ENCODE measurements at regions not wholly inside any gene's neighbourhood (a gene's known extent, or its start where the extent isn't known, plus 50 kb on each side); places are given as distances from the start of the nearest gene placed in this dataset.
A peak's percentile ranks its signal among the peaks of the same experiment; 100 is the strongest.
"Not testable (repeated sequence)": the region's sequence is repeated elsewhere in the genome, so short reads cannot be mapped to it uniquely, and the experiment has no call there.

DNA sequence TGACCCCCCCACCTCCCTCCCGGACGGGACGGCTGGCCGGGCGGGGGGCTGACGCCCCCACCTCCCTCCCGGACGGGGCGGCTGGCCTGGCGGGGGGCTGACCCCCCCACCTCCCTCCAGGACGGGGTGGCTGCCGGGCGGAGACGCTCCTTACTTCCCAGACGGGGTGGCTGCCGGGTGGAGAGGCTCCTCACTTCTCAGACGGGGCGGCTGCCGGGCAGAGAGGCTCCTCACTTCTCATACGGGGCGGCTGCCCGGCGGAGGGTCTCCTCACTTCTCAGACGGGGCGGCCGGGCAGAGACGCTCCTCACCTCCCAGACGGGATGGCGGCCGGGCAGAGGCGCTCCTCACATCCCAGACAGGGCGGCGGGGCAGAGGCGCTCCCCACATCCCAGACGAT lies 84.7 kb downstream of the OR2B2 start:
- not testable (repeated sequence) for ATAC-seq

DNA sequence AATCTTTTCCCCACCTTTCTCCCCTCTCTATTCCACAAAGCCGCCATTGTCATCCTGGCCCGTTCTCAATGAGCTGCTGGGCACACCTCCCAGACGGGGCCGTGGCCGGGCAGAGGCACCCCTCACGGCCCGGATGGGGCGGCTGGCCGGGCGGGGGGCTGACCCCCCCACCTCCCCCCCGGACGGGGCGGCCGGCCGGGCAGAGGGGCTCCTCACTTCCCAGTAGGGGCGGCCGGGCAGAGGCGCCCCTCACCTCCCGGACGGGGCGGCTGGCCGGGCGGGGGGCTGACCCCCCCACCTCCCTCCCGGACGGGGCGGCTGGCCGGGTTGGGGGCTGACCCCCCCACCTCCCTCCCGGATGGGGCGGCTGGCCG lies 85.6 kb downstream of the OR2B2 start:
- H3K4me1 ChIP-seq; DNase-seq (ENCODE audit: low read depth in 1 of 2, low spot score in 1 of 2); CTCF ChIA-PET; ATAC-seq; FAIRE-seq; H3K9me3 ChIP-seq; H3K4me3 ChIP-seq; POLR2A ChIA-PET: not testable (repeated sequence)
- Histone ChIP-seq H3K4me2 (peak overlapping the region; percentile 33; the same call in 1 of the 3 replicates), H3K27ac (peak overlapping the region in 1 of 2 experiments; percentile 80; a peak in 2 of 6 replicates)
- WGBS (ENCODE audit: missing lambda C conversion rate) = 32% methylated on average over 3 of the region's 30 CpGs

More for the DNA sequence above, 84.7 kb downstream of the OR2B2 start:
- H3K4me2 ChIP-seq; POLR2A ChIA-PET; H3K9me3 ChIP-seq; H3K4me1 ChIP-seq; FAIRE-seq; CTCF ChIA-PET; DNase-seq (ENCODE audit: low read depth in 1 of 2, low spot score in 1 of 2); H3K4me3 ChIP-seq: not testable (repeated sequence)
- WGBS (ENCODE audit: missing lambda C conversion rate) = no CpG with 5 or more reads among the region's 35 CpGs
- peak overlapping the region in 1 of 2 experiments; percentile 65; a peak in 3 of 6 replicates for H3K27ac ChIP-seq

DNA sequence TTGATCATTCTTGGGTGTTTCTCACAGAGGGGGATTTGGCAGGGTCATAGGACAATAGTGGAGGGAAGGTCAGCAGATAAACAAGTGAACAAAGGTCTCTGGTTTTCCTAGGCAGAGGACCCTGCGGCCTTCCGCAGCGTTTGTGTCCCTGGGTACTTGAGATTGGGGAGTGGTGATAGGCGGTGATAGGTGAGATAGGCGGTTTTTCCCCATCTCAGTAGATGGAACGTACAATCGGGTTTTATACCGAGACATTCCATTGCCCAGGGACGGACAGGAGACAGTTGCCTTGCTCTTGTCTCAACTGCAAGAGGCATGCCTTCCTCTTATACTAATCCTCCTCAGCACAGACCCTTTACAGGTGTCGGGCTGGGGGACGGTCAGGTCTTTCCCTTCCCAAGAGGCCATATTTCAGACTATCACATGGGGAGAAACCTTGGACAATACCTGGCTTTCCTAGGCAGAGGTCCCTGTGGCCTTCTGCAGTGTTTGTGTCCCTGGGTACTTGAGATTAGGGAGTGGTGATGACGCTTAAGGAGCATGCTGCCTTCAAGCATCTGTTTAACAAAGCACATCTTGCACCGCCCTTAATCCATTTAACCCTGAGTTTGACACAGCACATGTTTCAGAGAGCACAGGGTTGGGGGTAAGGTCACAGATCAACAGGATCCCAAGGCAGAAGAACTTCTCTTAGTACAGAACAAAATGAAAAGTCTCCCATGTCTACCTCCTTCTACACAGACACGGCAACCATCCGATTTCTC lies 86.2 kb downstream of the OR2B2 start:
- Histone ChIP-seq H3K4me3 (0 out of 3 replicates have a peak overlapping the region, but pooled peaks have one; percentile 45), H3K27ac (peak overlapping the region; percentile 66 to 85; a peak in 4 of 6 replicates), H3K4me2 (peak overlapping the region; percentile 64)
- DNase-seq (ENCODE audit: low read depth in 1 of 2, low spot score in 1 of 2); POLR2A ChIA-PET; H3K4me1 ChIP-seq; ATAC-seq; FAIRE-seq; H3K9me3 ChIP-seq: not testable (repeated sequence)
- 52% methylated on average over 15 of the region's 15 CpGs for WGBS (ENCODE audit: missing lambda C conversion rate)
- CTCF ChIA-PET = interaction anchor here (1.4 to 1.5 kb wide), 2 partner anchors 64 to 69 kb away, joined by 4 read pairs; a partner anchor contains a TSS

DNA sequence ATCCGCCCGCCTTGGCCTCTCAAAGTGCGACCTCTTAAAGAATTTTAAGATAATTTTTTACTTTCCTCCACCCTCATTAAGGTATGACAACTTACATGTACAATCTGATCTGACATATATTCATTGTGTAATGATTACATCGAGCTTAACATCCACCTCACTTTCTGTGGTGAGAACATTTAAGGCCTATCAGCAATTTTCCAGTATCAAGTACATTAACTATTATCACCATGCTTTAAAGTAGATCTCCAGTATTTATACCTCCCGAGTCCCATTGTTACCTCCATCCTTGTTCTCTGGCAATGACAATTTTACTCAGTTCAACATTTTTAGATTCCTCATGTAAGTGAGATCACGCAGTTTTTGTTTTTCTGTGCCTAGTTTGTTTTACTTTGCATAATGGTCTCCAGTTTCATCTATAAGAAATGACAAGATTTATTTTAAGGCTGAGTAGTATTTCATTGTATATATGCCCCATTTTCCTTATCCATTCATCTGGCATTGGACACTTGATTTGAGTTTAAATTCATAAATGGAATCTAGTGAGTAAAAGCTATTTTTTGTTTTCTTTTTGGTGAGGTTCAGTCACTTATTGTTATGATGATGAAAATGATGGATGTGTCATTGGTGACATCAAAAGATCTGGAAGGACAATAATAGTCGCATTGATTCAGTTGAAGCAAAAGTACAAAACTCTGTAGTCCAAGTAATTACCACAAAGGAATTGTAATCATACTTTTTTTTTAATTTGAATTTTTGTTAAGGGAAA lies 87.0 kb downstream of the OR2B2 start:
- peak overlapping the region; percentile 66 to 85 for H3K27ac ChIP-seq
- CTCF ChIA-PET = interaction anchor here (1.4 to 1.5 kb wide), 2 partner anchors 65 to 70 kb away, joined by 4 read pairs; a partner anchor contains a TSS
- ATAC-seq = peak in 1 of 2 experiments; percentile 10; a peak in 2 of 6 replicates

DNA sequence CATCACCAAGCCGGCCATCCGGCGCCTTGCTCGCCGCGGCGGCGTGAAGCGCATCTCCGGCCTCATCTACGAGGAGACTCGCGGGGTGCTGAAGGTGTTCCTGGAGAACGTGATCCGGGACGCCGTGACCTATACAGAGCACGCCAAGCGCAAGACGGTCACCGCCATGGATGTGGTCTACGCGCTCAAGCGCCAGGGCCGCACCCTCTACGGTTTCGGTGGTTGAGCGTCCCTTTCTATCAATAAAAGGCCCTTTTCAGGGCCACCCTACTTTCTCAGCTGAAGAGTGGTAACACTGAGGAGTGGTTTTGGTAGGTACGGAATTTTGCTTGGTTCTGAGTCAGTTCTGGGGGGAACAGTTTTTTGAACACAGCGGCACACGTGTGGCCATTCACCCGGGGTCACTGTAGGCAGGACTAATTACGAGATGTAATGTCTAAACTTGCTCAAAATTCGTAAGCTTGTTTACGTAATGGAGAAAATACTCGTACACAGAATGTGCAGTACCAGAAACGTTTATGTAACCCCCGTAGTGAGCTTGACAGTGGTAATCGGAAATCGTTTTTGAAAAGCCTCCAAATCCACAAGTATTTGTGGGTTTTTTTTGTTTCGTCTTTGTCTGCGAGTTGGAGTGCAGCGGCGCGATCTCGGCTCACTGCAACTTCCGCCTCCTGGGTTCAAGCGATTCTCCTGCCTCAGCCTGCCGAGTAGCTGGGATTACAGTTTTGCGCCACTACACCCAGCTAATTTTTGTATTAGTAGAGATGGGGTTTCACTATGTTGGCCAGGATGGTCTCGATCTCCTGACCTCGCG lies 87.8 kb downstream of the OR2B2 start:
- peak overlapping the region; percentile 45 for H3K4me3 ChIP-seq
- DNase-seq (ENCODE audit: low read depth in 1 of 2, low spot score in 1 of 2) = peak in 1 of 2 experiments; percentile 42
- H3K27ac ChIP-seq = peak overlapping the region; percentile 66 to 85
- WGBS (ENCODE audit: missing lambda C conversion rate) = 53% methylated on average over 24 of the region's 53 CpGs
- CTCF ChIA-PET = interaction anchor here (0.9 to 1.5 kb wide), 3 partner anchors 66 to 647 kb away, joined by 4 read pairs; a partner anchor contains a TSS
- TF ChIP-seq TP53 (CRISPR knock-in tag; IDR thresholded peaks at IDR 0.05) = 0 out of 2 replicates have a peak, but pooled peaks have one; percentile 34
- TF ChIP-seq RARB (CRISPR knock-in tag; IDR thresholded peaks at IDR 0.05) = peak; percentile 89
- TF ChIP-seq HOXA7 (CRISPR knock-in tag; IDR thresholded peaks at IDR 0.05) = peak; percentile 71; the same call in 1 of the 2 replicates
- peak; percentile 78 to 86; a peak in 3 of 5 replicates for TF ChIP-seq JUN (IDR thresholded peaks at IDR 0.05)
- TF ChIP-seq TFCP2L1 (CRISPR knock-in tag; IDR thresholded peaks at IDR 0.05) = peak; percentile 78; the same call in 1 of the 2 replicates
- TF ChIP-seq, protein P1, sequence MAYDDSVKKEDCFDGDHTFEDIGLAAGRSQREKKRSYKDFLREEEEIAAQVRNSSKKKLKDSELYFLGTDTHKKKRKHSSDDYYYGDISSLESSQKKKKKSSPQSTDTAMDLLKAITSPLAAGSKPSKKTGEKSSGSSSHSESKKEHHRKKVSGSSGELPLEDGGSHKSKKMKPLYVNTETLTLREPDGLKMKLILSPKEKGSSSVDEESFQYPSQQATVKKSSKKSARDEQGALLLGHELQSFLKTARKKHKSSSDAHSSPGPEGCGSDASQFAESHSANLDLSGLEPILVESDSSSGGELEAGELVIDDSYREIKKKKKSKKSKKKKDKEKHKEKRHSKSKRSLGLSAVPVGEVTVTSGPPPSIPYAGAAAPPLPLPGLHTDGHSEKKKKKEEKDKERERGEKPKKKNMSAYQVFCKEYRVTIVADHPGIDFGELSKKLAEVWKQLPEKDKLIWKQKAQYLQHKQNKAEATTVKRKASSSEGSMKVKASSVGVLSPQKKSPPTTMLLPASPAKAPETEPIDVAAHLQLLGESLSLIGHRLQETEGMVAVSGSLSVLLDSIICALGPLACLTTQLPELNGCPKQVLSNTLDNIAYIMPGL (CRISPR knock-in tag; IDR thresholded peaks at IDR 0.05; ENCODE audit: borderline replicate concordance) = peak; percentile 33; the same call in 1 of the 2 replicates
- peak; percentile 75; the same call in 1 of the 2 replicates for TF ChIP-seq FOSB (CRISPR knock-in tag; IDR thresholded peaks at IDR 0.05)
- ATAC-seq = peak; percentile 84
- POLR2A ChIA-PET = interaction anchor here (0.8 to 3.1 kb wide), 7 partner anchors 10 to 69 kb away, joined by 3 to 35 read pairs (median 15); a partner anchor contains a TSS
- H3K4me1 ChIP-seq, FAIRE-seq, H3K9me3 ChIP-seq: not testable (repeated sequence)
- peak overlapping the region; percentile 64 for H3K4me2 ChIP-seq

More for the DNA sequence above, 87.0 kb downstream of the OR2B2 start:
- no peaks in the 10 kb centered on the region for H3K9me3 ChIP-seq
- peak overlapping the region; percentile 64 for H3K4me2 ChIP-seq
- TF ChIP-seq RCOR1 (IDR thresholded peaks at IDR 0.05; ENCODE audit: low read depth, low read length) (no peak), MAFK (IDR thresholded peaks at IDR 0.05; ENCODE audit: partially characterized antibody) (peak; percentile 36)
- WGBS (ENCODE audit: missing lambda C conversion rate) = 40% methylated on average over 7 of the region's 7 CpGs
- FAIRE-seq = no peak
- POLR2A ChIA-PET = interaction anchor here (0.8 to 3.1 kb wide), 7 partner anchors 11 to 69 kb away, joined by 3 to 35 read pairs (median 15); a partner anchor contains a TSS
- H3K4me3 ChIP-seq = peak overlapping the region; percentile 45
- no peak for DNase-seq (ENCODE audit: low read depth in 1 of 2, low spot score in 1 of 2)
- no peaks in the 10 kb centered on the region for H3K4me1 ChIP-seq
